ENCODE measurements at regions not wholly inside any gene's neighbourhood (a gene's known extent, or its start where the extent isn't known, plus 50 kb on each side); places are given as distances from the start of the nearest gene placed in this dataset.

DNA sequence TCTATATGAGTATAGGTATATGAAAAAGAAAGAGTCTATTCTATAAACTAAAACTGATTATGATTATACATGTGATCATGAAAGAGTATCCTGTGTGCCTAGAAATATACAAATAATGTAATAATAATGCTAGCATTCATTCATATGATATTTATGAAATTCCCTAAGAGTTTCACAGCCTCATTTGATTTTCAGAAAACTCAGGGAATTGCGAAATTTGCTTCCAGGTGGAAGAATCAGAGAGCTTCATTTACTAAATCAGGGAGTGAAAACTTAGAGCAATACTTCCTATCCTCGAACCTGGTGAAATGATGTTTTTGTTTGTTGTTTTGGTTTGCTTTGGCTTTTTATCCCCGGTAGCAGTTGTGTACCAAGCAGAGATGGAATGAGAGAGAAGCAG, 1105.7 kb upstream of the SLIT2 start:
- no peak for TF ChIP-seq EZH2phosphoT487 (IDR thresholded peaks at IDR 0.05; ENCODE audit: borderline replicate concordance)
- TF ChIP-seq, protein P1, sequence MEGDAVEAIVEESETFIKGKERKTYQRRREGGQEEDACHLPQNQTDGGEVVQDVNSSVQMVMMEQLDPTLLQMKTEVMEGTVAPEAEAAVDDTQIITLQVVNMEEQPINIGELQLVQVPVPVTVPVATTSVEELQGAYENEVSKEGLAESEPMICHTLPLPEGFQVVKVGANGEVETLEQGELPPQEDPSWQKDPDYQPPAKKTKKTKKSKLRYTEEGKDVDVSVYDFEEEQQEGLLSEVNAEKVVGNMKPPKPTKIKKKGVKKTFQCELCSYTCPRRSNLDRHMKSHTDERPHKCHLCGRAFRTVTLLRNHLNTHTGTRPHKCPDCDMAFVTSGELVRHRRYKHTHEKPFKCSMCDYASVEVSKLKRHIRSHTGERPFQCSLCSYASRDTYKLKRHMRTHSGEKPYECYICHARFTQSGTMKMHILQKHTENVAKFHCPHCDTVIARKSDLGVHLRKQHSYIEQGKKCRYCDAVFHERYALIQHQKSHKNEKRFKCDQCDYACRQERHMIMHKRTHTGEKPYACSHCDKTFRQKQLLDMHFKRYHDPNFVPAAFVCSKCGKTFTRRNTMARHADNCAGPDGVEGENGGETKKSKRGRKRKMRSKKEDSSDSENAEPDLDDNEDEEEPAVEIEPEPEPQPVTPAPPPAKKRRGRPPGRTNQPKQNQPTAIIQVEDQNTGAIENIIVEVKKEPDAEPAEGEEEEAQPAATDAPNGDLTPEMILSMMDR (conservative IDR thresholded peaks at IDR 0.05; ENCODE audit: low read length) = no peak

Data from Loucy (cell line).